ENCODE measurements at regions not wholly inside any gene's neighbourhood (a gene's known extent, or its start where the extent isn't known, plus 50 kb on each side); places are given as distances from the start of the nearest gene placed in this dataset.

DNA sequence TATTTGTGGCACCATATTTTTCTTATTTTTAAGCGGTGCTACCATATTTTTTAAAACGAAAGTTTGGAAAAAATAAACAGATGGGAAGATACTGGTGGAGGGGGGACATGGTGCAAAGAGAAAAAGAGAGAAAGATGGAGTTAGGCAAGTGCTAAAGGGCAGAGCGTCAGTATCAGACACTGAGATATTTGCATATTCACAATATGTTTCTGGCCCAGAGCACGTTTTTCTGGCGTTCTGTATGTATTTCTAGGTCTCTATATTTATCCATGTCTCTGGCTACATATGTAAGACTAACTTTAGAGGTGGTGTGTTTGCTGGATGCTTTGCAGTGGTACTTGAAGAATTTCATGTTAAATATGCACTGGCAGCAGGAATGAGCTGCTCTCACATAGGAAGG is 414.0 kb downstream of the TLE4 start:
- H3K4me3 ChIP-seq (replicated peaks in 1 of 3; ENCODE audit: insufficient read depth in 1 of 3, low read depth in 2 of 3, low read length in 3 of 3) = no peak overlapping the region
- ChIA-PET POLR2A (no interaction called here), CTCF (ENCODE audit: low intra/inter-chr PET ratio, low total read pairs) (no interaction called here)
- no peak for ATAC-seq
- 16% methylated on average over 5 of the region's 5 CpGs for WGBS (ENCODE audit: low lambda C conversion rate)
- H4K20me1 ChIP-seq (ENCODE audit: insufficient read depth, low read length) = no peaks in the 10 kb centered on the region
- no peak for DNase-seq (ENCODE audit: low spot score)
- no peaks in the 10 kb centered on the region for H3K79me2 ChIP-seq (ENCODE audit: insufficient read depth, low read length)
- H3K9ac ChIP-seq (ENCODE audit: insufficient read depth, low read depth, low read length) = no peak overlapping the region
- no peak for FAIRE-seq
- no peak overlapping the region for H3K4me2 ChIP-seq (ENCODE audit: low read depth, low read length)
- no TSS peak for BruUV-seq (replicated peaks)
- intact Hi-C loops (cut with micrococcal nuclease; ENCODE audit: unreplicated experiment) (no loop called here), in situ Hi-C loops (cut with HindIII; ENCODE audit: extremely low pct_ligation_motif_present, low pct_unique_long_range_greater_than_20kb) (no loop called here)
- H3K27ac ChIP-seq (ENCODE audit: extremely low read length, insufficient read depth, low read length) = no peak overlapping the region
- peaks cover 8% of the 10 kb centered on the region; the same call in 1 of the 2 replicates for H3K9me3 ChIP-seq (ENCODE audit: low read length)
- no peak overlapping the region for H2AFZ ChIP-seq (ENCODE audit: low read length)
- H3K4me1 ChIP-seq (ENCODE audit: insufficient read depth, low read length) = no peaks in the 10 kb centered on the region
- no peaks in the 10 kb centered on the region for H3K36me3 ChIP-seq (replicated peaks in 1 of 2; ENCODE audit: control insufficient read depth in 1 of 2, insufficient read depth in 2 of 2, low read length in 2 of 2)
- H3K27me3 ChIP-seq (ENCODE audit: control insufficient read depth in 1 of 2, insufficient read depth in 2 of 2, low read length in 2 of 2) = no peaks in the 10 kb centered on the region
- TF ChIP-seq GLI4 (CRISPR knock-in tag; IDR thresholded peaks at IDR 0.05; ENCODE audit: borderline replicate concordance) = no peak
- TF ChIP-seq, protein P1, sequence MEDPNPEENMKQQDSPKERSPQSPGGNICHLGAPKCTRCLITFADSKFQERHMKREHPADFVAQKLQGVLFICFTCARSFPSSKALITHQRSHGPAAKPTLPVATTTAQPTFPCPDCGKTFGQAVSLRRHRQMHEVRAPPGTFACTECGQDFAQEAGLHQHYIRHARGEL (CRISPR knock-in tag; IDR thresholded peaks at IDR 0.05) = no peak
- no peak for TF ChIP-seq AGO1 (IDR thresholded peaks at IDR 0.05; ENCODE audit: low read depth, low read length, poor library complexity, severe bottlenecking)
- TF ChIP-seq, protein P2, sequence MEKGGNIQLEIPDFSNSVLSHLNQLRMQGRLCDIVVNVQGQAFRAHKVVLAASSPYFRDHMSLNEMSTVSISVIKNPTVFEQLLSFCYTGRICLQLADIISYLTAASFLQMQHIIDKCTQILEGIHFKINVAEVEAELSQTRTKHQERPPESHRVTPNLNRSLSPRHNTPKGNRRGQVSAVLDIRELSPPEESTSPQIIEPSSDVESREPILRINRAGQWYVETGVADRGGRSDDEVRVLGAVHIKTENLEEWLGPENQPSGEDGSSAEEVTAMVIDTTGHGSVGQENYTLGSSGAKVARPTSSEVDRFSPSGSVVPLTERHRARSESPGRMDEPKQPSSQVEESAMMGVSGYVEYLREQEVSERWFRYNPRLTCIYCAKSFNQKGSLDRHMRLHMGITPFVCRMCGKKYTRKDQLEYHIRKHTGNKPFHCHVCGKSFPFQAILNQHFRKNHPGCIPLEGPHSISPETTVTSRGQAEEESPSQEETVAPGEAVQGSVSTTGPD (CRISPR knock-in tag; IDR thresholded peaks at IDR 0.05) = no peak
- TF ChIP-seq MYC (CRISPR knock-in tag; IDR thresholded peaks at IDR 0.05; ENCODE audit: borderline replicate concordance) = no peak
- no peak for TF ChIP-seq ATF1 (CRISPR knock-in tag; IDR thresholded peaks at IDR 0.05)
- no peak for TF ChIP-seq JUNB (CRISPR knock-in tag; IDR thresholded peaks at IDR 0.05; ENCODE audit: borderline replicate concordance)
- no peak for TF ChIP-seq SMC3 (IDR thresholded peaks at IDR 0.05; ENCODE audit: low read length)
- no peak for TF ChIP-seq MAFG (CRISPR knock-in tag; IDR thresholded peaks at IDR 0.05)
- no peak for TF ChIP-seq ZNF558 (CRISPR knock-in tag; IDR thresholded peaks at IDR 0.05; ENCODE audit: borderline replicate concordance)
